ENCODE measurements at regions not wholly inside any gene's neighbourhood (a gene's known extent, or its start where the extent isn't known, plus 50 kb on each side); places are given as distances from the start of the nearest gene placed in this dataset.

- no peak for DNase-seq (ENCODE audit: extremely low read depth in 1 of 2, low read depth in 1 of 2)
Observed at GRCh38 chr2:38509947-38510326, 92.8 kb downstream of the HNRNPLL start.

- DNase-seq (ENCODE audit: extremely low read depth in 1 of 2, low read depth in 1 of 2) = no peak
Observed at GRCh38 chr2:38509314-38509946, 93.3 kb downstream of the HNRNPLL start.

GRCh38 chr2:38508311-38509039, 94.3 kb downstream of the HNRNPLL start:
- peak; percentile 62 to 64 for DNase-seq (ENCODE audit: extremely low read depth in 1 of 2, low read depth in 1 of 2)

GRCh38 chr2:38507712-38508111, 95.0 kb downstream of the HNRNPLL start:
- DNase-seq (ENCODE audit: extremely low read depth in 1 of 2, low read depth in 1 of 2) = no peak

GRCh38 chr2:38505779-38506178, 96.9 kb downstream of the HNRNPLL start:
- DNase-seq (ENCODE audit: extremely low read depth in 1 of 2, low read depth in 1 of 2) = no peak

- no peak for DNase-seq (ENCODE audit: extremely low read depth in 1 of 2, low read depth in 1 of 2)
Observed at GRCh38 chr2:38504169-38504568, 98.6 kb downstream of the HNRNPLL start.

GRCh38 chr2:38502107-38502506, 100.6 kb downstream of the HNRNPLL start:
- DNase-seq (ENCODE audit: extremely low read depth in 1 of 2, low read depth in 1 of 2) = no peak

- DNase-seq (ENCODE audit: extremely low read depth in 1 of 2, low read depth in 1 of 2) = no peak
Observed at GRCh38 chr2:38500283-38500634, 102.5 kb downstream of the HNRNPLL start.

GRCh38 chr2:38499548-38500282, 103.0 kb downstream of the HNRNPLL start:
- no peak for DNase-seq (ENCODE audit: extremely low read depth in 1 of 2, low read depth in 1 of 2)

GRCh38 chr2:38498045-38498481, 104.7 kb downstream of the HNRNPLL start:
- DNase-seq (ENCODE audit: extremely low read depth in 1 of 2, low read depth in 1 of 2) = no peak

- no peak for DNase-seq (ENCODE audit: extremely low read depth in 1 of 2, low read depth in 1 of 2)
Observed at GRCh38 chr2:38497670-38498037, 105.1 kb downstream of the HNRNPLL start.

GRCh38 chr2:38496927-38497669, 105.6 kb downstream of the HNRNPLL start:
- no peak for DNase-seq (ENCODE audit: extremely low read depth in 1 of 2, low read depth in 1 of 2)

- DNase-seq (ENCODE audit: extremely low read depth in 1 of 2, low read depth in 1 of 2) = no peak
Observed at GRCh38 chr2:38495880-38496279, 106.8 kb downstream of the HNRNPLL start.

- no peak for DNase-seq (ENCODE audit: extremely low read depth in 1 of 2, low read depth in 1 of 2)
Observed at GRCh38 chr2:38494394-38494793, 108.3 kb downstream of the HNRNPLL start.

- DNase-seq (ENCODE audit: extremely low read depth in 1 of 2, low read depth in 1 of 2) = no peak
Observed at GRCh38 chr2:38492042-38492615, 110.6 kb downstream of the HNRNPLL start.

- no peak for DNase-seq (ENCODE audit: extremely low read depth in 1 of 2, low read depth in 1 of 2)
Observed at GRCh38 chr2:38491436-38491835, 111.3 kb downstream of the HNRNPLL start.

- no peak for DNase-seq (ENCODE audit: extremely low read depth in 1 of 2, low read depth in 1 of 2)
Observed at GRCh38 chr2:38489846-38490245, 112.8 kb upstream of the ATL2 start.

GRCh38 chr2:38487852-38488251, 110.8 kb upstream of the ATL2 start:
- no peak for DNase-seq (ENCODE audit: extremely low read depth in 1 of 2, low read depth in 1 of 2)

GRCh38 chr2:38486213-38487026, 109.3 kb upstream of the ATL2 start:
- DNase-seq (ENCODE audit: extremely low read depth in 1 of 2, low read depth in 1 of 2) = no peak

- no peak for DNase-seq (ENCODE audit: extremely low read depth in 1 of 2, low read depth in 1 of 2)
Observed at GRCh38 chr2:38485734-38486133, 108.7 kb upstream of the ATL2 start.

Measured in activated CD8-positive, alpha-beta memory T cell treated with anti-CD3 and anti-CD28 coated beads for 1 hour (primary cell).